ENCODE measurements at regions not wholly inside any gene's neighbourhood (a gene's known extent, or its start where the extent isn't known, plus 50 kb on each side); places are given as distances from the start of the nearest gene placed in this dataset.

- POLR2A ChIA-PET = no interaction called here
- TF ChIP-seq CTCF (IDR thresholded peaks at IDR 0.05; ENCODE audit: control extremely low read depth, extremely low read depth, low read depth, missing control alignments) = no peak
- CTCF ChIA-PET = no interaction called here
- DNase-seq (ENCODE audit: extremely low spot score) = no peak
Observed at GRCh38 chr6:121901432-121901831, 466.0 kb downstream of the GJA1 start.

GRCh38 chr6:121904559-121904958, 469.1 kb downstream of the GJA1 start:
- CTCF ChIA-PET = no interaction called here

GRCh38 chr6:121912905-121913304, 477.5 kb downstream of the GJA1 start:
- TF ChIP-seq CTCF (IDR thresholded peaks at IDR 0.05; ENCODE audit: control extremely low read depth, extremely low read depth, low read depth, missing control alignments) = no peak
- ChIA-PET POLR2A (no interaction called here), CTCF (no interaction called here)
- DNase-seq (ENCODE audit: extremely low spot score) = no peak

More at GRCh38 chr6:121904559-121904958, 469.1 kb downstream of the GJA1 start:
- POLR2A ChIA-PET = no interaction called here
- DNase-seq (ENCODE audit: extremely low spot score) = no peak
- no peak for TF ChIP-seq CTCF (IDR thresholded peaks at IDR 0.05; ENCODE audit: control extremely low read depth, extremely low read depth, low read depth, missing control alignments)

GRCh38 chr6:121917263-121917829, 481.9 kb downstream of the GJA1 start:
- no peak for DNase-seq (ENCODE audit: extremely low spot score)
- ChIA-PET POLR2A (no interaction called here), CTCF (interaction anchor here (1.4 to 1.7 kb wide), 2 partner anchors 20 to 27 kb away, joined by 3 to 4 read pairs; no protein-coding TSS in a partner anchor)
- no peak for TF ChIP-seq CTCF (IDR thresholded peaks at IDR 0.05; ENCODE audit: control extremely low read depth, extremely low read depth, low read depth, missing control alignments)

- POLR2A ChIA-PET = no interaction called here
- no peak for DNase-seq (ENCODE audit: extremely low spot score)
- CTCF ChIA-PET = interaction anchor here (1.4 to 1.7 kb wide), 2 partner anchors 20 to 27 kb away, joined by 3 to 4 read pairs; no protein-coding TSS in a partner anchor
- no peak for TF ChIP-seq CTCF (IDR thresholded peaks at IDR 0.05; ENCODE audit: control extremely low read depth, extremely low read depth, low read depth, missing control alignments)
Observed at GRCh38 chr6:121917834-121918559, 481.5 kb upstream of the HSF2 start.

- TF ChIP-seq CTCF (IDR thresholded peaks at IDR 0.05; ENCODE audit: control extremely low read depth, extremely low read depth, low read depth, missing control alignments) = no peak
- ChIA-PET CTCF (interaction anchor here (1.4 kb wide), 1 partner anchor 38 kb away, joined by 3 read pairs; no protein-coding TSS in a partner anchor), POLR2A (no interaction called here)
- no peak for DNase-seq (ENCODE audit: extremely low spot score)
Observed at GRCh38 chr6:121920616-121921015, 478.8 kb upstream of the HSF2 start.
